ENCODE measurements at regions not wholly inside any gene's neighbourhood (a gene's known extent, or its start where the extent isn't known, plus 50 kb on each side); places are given as distances from the start of the nearest gene placed in this dataset.

DNA sequence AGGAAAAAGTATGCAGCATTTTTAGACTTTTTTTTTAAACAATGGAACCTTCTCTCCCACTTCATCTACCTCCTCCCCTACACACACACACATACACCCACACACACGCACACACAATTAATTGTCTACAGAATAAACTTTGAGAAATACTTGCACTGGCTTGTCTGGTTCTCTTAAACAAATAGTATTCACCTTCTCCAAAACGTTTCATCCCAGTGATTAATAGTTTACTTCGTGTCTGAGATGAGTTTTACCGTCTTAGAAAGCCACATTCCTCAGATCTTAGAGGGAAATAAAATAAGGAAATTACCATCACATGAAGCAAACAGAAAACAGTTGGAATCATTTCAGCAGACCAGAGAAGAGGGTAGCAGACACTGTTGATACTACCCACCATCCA is 570.6 kb upstream of the CLINT1 start:
- Histone ChIP-seq H3K36me3 (ENCODE audit: low read depth) (no peaks in the 10 kb centered on the region), H2AFZ (no peak overlapping the region), H4K20me1 (ENCODE audit: insufficient read depth) (no peaks in the 10 kb centered on the region), H3K79me2 (ENCODE audit: low read depth) (no peaks in the 10 kb centered on the region), H3K9me3 (ENCODE audit: insufficient read depth, low read depth) (no peaks in the 10 kb centered on the region), H3K9me2 (ENCODE audit: insufficient read depth) (no peaks in the 10 kb centered on the region), H3K27me3 (ENCODE audit: insufficient read depth, low read depth) (no peaks in the 10 kb centered on the region), H3K4me1 (replicated peaks; ENCODE audit: insufficient read depth) (no peaks in the 10 kb centered on the region), H3K4me2 (no peak overlapping the region), H3K27ac (no peak overlapping the region), H3K4me3 (no peak overlapping the region), H3F3A (ENCODE audit: insufficient read depth, low read depth) (no peaks in the 10 kb centered on the region)
- no peak for DNase-seq
- POLR2A ChIA-PET (ENCODE audit: unreplicated experiment), result no interaction called here
- intact Hi-C loops (cut with micrococcal nuclease; ENCODE audit: unreplicated experiment), result no loop called here
- no peak for TF ChIP-seq EZH2 (IDR thresholded peaks at IDR 0.05; ENCODE audit: low read depth)
- TF ChIP-seq, protein P1, sequence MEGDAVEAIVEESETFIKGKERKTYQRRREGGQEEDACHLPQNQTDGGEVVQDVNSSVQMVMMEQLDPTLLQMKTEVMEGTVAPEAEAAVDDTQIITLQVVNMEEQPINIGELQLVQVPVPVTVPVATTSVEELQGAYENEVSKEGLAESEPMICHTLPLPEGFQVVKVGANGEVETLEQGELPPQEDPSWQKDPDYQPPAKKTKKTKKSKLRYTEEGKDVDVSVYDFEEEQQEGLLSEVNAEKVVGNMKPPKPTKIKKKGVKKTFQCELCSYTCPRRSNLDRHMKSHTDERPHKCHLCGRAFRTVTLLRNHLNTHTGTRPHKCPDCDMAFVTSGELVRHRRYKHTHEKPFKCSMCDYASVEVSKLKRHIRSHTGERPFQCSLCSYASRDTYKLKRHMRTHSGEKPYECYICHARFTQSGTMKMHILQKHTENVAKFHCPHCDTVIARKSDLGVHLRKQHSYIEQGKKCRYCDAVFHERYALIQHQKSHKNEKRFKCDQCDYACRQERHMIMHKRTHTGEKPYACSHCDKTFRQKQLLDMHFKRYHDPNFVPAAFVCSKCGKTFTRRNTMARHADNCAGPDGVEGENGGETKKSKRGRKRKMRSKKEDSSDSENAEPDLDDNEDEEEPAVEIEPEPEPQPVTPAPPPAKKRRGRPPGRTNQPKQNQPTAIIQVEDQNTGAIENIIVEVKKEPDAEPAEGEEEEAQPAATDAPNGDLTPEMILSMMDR (conservative IDR thresholded peaks at IDR 0.05), result no peak
- BruUV-seq (replicated peaks), result no TSS peak
- CTCF ChIA-PET, result no interaction called here

DNA sequence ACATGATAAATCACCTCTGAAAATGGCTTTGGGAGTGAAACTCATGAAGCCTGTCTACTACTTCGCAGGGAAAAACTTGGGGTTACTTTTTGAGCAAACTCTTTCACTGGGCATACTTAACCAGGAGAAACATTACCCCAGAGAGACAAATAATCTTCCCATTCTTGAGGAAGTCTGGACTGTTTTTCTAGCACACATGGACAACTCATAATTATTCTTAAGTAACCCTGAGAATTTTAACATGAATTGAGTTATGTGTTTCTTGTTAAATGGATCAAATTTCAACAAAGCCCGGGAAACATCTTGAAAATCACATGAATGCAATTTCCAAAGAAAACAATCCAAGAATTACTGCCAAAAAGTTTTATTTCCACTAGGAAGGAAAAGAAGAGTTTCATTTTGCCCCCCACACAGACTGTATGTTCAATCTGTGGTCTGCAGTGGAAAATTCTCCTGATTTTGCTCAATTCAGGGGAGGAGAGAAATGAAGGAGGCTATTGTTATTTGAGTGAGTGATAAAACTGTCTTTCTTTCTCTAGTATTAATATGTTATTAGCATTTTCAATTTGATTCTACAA is 564.8 kb upstream of the CLINT1 start:
- Histone ChIP-seq H3F3A (ENCODE audit: insufficient read depth, low read depth) (no peaks in the 10 kb centered on the region), H3K9me2 (ENCODE audit: insufficient read depth) (no peaks in the 10 kb centered on the region), H2AFZ (no peak overlapping the region), H3K4me3 (no peak overlapping the region), H3K27me3 (ENCODE audit: insufficient read depth, low read depth) (no peaks in the 10 kb centered on the region), H3K36me3 (ENCODE audit: low read depth) (no peaks in the 10 kb centered on the region), H3K9me3 (ENCODE audit: insufficient read depth, low read depth) (no peaks in the 10 kb centered on the region), H3K4me1 (replicated peaks; ENCODE audit: insufficient read depth) (no peaks in the 10 kb centered on the region), H3K4me2 (no peak overlapping the region), H4K20me1 (ENCODE audit: insufficient read depth) (no peaks in the 10 kb centered on the region), H3K79me2 (ENCODE audit: low read depth) (no peaks in the 10 kb centered on the region), H3K27ac (no peak overlapping the region)
- DNase-seq, result no peak
- CTCF ChIA-PET, result no interaction called here
- no TSS peak for BruUV-seq (replicated peaks)
- no peak for TF ChIP-seq EZH2 (IDR thresholded peaks at IDR 0.05; ENCODE audit: low read depth)
- TF ChIP-seq, protein P1 (conservative IDR thresholded peaks at IDR 0.05), result no peak
- intact Hi-C loops (cut with micrococcal nuclease; ENCODE audit: unreplicated experiment), result no loop called here
- POLR2A ChIA-PET (ENCODE audit: unreplicated experiment), result no interaction called here

DNA sequence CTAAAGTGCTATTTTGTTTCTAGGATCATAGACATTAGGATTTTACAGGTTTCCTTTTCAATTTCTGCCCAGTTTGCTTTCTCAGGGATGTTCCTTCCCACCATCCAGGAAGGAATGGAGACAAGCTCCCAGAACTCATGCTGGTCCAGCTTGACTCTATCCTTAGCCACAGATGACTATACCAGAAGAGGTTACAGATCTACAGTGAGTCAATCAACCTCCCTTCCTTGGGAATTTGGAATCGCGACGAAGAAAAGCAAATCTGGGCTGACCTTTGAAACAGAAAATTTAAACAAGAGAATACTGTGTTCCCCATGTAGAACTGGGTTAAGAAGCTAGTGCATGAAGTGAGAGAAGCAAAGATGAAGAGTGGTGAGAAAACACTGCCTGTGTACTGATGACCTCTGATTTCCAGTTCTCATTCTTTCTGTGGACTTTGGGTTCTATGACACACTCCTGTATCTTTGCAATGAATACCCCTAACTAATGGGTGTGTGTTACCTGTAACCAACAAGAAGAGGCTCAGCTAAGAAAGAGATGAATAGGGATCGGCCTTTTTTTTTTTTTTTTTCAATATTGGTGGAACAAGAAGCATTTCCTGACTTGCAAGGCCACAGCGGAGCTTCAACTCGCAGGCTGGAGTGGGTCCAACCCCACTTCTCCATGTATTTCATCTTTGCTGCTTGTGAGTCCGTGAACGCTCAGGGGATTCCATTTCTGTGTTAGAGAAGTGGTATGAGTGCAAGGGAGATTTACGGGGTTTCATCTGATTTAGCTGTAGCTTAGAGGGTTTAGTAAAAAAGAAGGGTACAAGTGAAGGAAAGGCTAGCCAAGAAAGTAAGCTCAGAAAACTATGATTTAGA is 563.9 kb upstream of the CLINT1 start:
- no TSS peak for BruUV-seq (replicated peaks)
- H3K4me1 ChIP-seq (replicated peaks; ENCODE audit: insufficient read depth), result no peaks in the 10 kb centered on the region
- H3K36me3 ChIP-seq (ENCODE audit: low read depth), result no peaks in the 10 kb centered on the region
- H3F3A ChIP-seq (ENCODE audit: insufficient read depth, low read depth), result no peaks in the 10 kb centered on the region
- no peaks in the 10 kb centered on the region for H3K79me2 ChIP-seq (ENCODE audit: low read depth)
- no peaks in the 10 kb centered on the region for H3K9me2 ChIP-seq (ENCODE audit: insufficient read depth)
- H3K27ac ChIP-seq, result no peak overlapping the region
- H2AFZ ChIP-seq, result no peak overlapping the region
- no peaks in the 10 kb centered on the region for H3K9me3 ChIP-seq (ENCODE audit: insufficient read depth, low read depth)
- H3K4me3 ChIP-seq, result no peak overlapping the region
- TF ChIP-seq, protein P1 (conservative IDR thresholded peaks at IDR 0.05), result no peak
- no peak for TF ChIP-seq EZH2 (IDR thresholded peaks at IDR 0.05; ENCODE audit: low read depth)
- H4K20me1 ChIP-seq (ENCODE audit: insufficient read depth), result no peaks in the 10 kb centered on the region
- no peak overlapping the region for H3K4me2 ChIP-seq
- no peak for DNase-seq
- ChIA-PET CTCF (no interaction called here), POLR2A (ENCODE audit: unreplicated experiment) (no interaction called here)
- intact Hi-C loops (cut with micrococcal nuclease; ENCODE audit: unreplicated experiment), result no loop called here
- no peaks in the 10 kb centered on the region for H3K27me3 ChIP-seq (ENCODE audit: insufficient read depth, low read depth)
